ENCODE measurements at regions not wholly inside any gene's neighbourhood (a gene's known extent, or its start where the extent isn't known, plus 50 kb on each side); places are given as distances from the start of the nearest gene placed in this dataset.
"Not testable (repeated sequence)": the region's sequence is repeated elsewhere in the genome, so short reads cannot be mapped to it uniquely, and the experiment has no call there.

DNA sequence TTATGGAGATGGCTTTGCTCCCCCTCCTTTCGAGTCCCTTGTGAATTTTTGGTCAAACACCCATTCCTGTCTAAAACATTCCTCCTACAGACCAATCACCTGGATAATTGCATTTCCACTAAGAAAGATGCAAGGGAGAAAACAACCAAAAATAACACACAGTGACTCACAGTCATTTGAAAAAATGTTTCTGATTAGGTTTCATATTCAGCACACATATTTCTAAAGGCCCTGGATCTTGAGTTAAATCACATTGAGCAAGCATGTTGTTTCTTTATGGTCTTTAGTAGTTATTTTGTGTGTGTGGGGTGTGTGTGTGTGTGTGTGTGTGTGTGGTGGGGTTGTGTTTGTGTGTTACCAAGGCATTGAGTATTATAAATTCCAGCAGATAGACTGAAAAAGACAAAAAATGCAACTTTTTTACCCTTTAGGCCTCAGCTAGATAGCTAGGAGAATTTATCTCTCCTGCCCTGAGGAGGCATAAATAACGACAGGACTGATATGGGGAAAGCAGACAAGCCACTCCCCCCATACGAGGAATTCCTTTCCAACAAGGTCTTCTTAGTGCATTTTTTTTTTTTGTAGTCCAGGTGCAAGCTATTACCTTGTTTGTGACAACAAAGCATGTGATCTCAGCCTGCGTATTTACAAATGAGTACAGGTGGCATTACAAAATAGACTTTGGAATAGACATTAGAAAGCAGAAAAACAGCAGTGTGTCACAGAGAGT is 265.4 kb upstream of the ADGRL3 start:
- DNase-seq: no peak

DNA sequence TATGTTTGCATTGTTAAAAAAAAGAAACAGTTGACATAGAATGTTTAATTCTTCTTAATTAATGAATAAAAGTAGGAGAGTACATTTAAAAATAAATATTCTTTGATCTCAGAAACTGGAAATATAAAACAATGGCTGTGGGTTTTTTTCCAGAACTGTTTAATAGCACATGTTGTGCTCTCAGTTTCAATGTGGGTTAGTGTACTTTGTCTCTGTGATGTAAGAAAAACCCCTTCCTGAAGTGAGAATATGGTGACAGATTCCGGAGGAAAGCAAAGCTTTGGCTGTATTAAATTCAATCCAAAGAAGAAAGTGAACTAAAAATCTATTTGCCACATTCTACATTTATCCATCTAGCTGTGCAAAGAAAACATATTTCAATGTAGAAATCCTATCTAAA is 261.9 kb upstream of the ADGRL3 start:
- DNase-seq: no peak

DNA sequence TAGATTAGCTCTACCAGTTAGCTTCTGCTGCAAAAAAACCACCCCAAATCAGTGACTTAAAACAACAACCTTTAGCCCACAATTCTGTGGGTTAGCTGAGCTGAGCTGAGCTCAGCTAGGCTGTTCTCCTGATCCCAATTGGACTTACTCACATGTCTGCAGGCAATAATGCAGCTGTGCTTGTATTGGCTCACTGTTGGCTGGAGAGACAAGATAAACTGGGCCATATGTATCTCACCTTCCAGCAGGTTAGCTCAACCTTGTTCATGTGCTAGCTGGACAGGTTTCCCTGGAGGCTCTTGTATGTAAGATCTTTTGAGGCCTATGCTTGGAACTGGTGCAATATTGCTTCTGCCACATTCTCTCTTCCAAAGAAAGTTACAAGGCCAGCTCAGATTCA is 261.5 kb upstream of the ADGRL3 start:
- DNase-seq: no peak

DNA sequence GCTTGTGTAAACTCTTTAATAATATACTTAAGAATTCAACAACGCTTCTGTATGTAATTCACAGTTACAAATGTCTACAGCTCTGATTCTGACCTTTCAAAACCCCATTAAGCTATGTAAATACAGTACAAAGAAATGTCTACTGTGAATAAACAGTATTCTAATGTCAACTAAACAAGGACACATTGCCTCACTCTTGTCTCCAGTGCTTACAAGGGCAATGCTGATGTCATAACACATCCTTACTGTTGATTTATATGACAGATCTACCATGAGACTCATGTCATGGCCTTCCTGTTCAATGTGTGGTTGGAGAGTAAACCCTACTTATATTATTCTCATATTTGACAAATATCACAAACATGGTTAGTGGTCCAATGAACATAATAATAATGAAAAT is 256.1 kb upstream of the ADGRL3 start:
- DNase-seq: no peak

DNA sequence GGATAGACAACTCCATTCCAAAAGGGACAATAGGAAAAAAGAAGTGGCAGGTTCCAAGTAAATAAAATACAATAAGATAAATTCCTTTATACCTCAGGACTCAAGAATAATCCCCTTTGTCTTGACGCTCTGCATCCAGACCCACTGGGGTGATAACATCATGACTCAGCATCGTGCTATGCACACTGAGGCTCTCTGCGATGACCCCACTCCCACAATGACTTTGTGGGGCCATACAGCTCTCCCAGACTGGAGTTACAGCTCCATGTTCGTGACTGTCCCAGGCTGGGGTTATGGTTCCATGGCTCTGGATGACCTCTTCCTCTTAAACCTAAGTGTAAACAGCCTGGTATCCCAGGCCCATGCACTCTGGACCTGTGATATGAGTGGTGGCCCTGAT is 254.5 kb upstream of the ADGRL3 start:
- no peak for DNase-seq

DNA sequence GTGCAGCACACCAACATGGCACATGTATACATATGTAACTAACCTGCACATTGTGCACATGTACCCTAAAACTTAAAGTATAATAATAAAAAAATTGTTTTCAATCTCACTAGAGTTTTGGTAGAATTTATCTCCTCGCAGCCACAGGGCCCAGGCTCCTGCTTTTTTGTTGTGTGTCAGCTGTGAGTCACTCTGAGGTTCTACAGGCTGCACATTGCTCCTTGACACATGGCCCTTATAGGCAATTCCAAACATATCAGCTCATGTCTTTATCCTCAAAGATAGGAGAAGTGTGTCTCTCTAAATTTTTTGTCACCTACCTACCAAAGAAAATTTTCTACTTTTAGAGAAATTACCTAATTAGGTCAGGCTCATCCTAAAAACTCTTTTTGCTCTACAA is 252.1 kb upstream of the ADGRL3 start:
- no peak for DNase-seq

DNA sequence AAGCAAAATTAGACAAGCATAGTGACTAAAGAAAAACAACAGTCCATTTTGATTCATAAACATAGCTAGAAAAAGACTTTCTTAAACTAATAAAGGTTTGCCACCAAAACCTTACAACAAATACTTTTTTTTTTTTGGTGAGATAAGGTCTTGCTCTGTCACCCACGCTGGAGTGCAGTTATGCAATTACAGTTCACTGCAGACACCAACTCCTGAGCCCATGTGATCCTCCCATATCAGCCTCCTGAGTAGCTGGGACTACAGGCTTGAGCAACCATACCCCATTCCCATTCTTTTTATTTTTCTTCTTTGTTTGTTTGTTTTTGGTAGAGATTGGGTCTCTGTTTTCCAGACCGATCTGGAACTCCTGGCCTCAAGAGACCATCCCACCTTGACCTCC is 247.2 kb upstream of the ADGRL3 start:
- no peak for DNase-seq

DNA sequence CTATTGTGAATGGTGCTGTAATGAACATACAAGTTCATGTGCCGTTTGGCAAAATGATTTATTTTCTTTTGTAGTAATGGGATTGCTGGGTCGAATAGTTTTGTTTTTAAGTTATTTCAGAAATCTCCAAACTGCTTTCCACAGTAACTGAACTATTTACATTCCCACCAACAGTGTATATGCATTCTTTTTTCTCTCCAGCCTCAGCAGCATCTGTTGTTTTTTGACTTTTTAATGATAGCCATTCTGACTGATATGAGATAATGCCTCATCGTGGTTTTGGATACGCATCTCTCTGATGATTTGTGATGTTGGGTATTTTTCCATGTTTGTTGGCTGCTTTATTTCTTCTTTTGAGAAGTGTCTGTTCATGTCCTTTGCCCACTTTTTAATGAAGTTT is 246.3 kb upstream of the ADGRL3 start:
- no peak for DNase-seq

DNA sequence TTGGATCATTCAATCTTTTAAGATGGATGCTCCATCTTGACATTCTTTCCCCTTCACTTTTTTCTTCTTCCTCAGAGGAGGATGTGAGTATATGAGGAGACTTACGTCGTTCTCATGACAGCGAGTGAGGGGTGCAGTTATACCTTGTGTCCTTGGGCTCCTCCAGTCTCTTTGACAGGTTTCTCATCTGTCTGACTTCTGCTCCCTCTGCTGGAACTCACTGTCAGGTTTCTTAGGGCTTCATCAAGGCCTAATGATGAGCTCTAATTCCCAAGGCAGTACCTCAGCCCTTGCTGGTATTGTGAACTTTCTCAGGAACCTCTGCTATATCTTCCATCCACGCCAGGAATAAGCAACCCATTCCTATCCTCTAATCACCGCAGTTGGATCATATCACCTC is 237.8 kb upstream of the ADGRL3 start:
- DNase-seq: no peak

DNA sequence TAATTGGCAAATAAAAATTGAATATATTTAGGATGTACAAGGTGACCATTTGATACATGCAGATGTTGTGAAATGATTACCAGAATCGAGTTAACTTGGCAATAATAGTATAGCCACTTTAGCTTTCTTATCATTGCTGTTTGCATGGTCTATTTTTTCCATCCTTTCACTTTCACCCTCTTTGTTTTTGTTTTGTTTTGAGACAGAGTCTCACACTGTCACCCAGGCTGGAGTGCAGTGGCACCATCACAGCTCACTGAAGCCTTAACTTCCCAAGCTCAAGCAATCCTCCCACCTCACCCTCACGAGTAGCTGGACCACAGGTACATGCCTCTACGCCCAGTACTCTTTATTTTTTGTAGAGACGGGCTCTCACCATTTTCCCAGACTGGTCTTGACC is 218.6 kb upstream of the ADGRL3 start:
- DNase-seq: no peak

DNA sequence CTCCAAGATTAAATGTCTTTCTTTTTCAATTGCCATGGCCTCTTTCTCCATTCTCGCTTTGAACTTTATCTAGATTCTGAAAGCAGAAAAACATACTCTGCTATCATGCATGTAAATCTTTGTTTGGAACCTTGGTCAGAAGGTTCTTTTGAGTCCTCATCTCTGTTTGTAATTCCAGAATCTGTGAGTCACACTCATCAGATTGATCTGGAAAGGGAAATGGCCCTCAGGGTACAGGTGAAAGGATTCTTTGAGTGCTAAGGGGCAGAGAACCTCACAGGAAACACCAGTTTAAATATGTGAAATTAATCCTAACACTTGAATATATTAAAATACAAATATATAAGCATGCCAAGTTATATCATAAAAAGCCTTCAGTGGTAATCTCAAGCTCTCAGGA is 211.0 kb upstream of the ADGRL3 start:
- DNase-seq: no peak

DNA sequence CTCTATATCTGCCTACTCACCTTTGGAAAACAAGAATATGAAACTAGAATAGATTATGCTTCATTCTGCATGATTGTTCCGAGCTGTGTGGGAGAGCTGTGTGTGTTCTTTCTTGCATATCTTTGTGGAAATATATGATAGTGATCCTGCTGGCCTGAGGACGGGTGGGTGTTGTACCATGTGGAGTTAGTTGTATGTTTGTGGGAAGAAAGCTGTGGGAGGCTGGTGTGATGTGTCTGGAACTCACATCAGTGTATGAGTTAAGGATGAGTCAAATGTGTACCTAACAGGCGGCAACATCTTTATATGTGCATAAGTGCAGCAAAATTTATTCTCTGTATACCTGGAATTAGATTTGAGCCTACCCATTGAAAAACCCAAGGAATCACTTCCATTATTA is 208.1 kb upstream of the ADGRL3 start:
- DNase-seq: no peak

DNA sequence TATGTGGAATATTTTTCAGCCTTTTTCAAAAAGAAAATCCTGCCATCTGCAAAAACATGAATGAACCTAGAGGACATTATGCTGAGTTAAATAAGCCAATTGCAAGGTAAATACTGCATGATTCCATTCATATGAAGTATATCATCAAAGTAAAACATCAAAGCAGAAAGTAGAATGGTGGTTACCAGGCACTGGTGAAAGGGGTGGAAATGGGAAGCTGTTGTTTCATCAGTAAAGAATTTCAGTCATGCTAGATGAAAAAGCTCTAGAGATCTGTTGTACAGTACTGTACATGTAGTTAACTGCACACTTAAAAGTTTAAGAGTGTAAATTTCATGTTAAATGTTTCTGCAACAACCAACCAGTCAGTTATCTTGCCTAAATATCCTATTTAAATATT is 196.8 kb upstream of the ADGRL3 start:
- DNase-seq: no peak

DNA sequence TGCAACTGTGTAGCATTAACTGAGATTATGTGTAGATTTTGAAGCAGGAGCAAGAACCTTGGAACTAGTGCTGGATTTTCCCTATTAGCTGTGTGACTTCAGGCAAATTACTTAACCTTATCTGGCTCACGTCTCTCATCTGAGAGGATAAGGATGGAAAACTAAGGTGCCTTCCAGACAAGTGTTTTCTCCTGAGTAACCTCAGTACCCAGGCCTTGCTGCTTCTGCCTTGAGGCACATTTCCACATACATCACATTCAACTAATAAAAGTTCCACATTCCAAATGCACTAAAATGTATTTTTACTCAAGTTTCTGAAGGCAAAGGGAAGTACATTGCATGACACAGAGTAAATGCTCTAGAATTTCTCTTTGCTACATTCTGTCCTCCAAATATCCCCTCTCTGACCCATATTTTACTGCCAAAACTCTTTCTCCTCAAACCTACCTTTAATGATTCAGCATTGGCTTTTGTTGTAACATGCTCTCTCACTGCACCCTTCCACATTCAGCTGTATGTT is 195.4 kb upstream of the ADGRL3 start:
- DNase-seq: no peak

DNA sequence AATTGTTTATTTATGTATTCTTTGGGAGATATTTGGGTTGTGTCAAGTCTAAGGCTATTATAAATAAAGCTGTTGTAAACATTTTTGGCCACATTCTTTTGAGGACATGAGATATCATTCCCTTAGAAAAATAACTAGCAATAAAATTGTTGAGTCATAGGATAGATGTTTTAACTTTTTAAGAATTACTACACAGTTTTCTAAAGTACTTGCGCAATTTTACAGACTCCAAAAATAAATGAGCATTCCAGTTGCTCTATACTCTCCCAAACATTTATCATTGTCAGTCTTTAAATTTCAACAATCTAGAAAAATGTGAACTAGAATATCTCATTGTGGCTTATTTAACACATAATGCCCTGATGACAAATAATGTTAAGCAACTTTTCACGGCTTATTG is 189.1 kb upstream of the ADGRL3 start:
- no peak for DNase-seq

DNA sequence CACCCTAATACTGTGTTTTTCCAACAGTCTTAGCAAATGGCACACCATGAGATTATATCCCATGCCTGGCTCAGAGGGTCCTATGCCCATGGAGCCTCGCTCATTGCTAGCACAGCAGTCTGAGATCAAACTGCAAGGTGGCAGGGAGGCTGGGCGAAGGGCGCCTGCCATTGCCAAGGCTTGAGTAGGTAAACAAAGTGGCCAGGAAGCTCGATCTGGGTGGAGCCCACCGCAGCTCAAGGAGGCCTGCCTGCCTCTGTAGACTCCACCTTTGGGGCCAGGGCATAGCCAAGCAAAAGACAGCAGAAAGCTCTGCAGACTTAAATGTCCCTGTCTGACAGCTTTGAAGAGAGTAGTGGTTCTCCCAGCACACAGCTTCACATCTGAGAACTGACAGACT is 188.2 kb upstream of the ADGRL3 start:
- not testable (repeated sequence) for DNase-seq

DNA sequence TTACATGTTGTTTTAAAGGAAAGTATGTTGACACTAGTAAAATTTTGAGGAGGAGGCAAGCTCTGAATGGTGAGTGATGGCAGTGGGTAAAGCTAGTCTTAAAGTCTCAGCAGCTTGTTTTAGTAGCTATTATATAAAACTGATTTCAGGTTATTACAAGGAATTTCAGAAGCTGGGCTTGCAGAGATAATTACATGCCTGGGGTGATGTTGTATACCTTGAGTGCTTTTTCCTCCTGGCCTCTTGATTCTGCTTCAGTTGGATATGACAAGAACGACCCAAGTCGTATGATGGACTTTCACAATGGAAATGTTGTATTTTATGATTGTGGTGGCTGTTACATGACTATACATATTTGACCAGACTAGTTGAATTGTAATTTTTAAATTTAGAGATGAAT is 175.5 kb upstream of the ADGRL3 start:
- no peak for DNase-seq

DNA sequence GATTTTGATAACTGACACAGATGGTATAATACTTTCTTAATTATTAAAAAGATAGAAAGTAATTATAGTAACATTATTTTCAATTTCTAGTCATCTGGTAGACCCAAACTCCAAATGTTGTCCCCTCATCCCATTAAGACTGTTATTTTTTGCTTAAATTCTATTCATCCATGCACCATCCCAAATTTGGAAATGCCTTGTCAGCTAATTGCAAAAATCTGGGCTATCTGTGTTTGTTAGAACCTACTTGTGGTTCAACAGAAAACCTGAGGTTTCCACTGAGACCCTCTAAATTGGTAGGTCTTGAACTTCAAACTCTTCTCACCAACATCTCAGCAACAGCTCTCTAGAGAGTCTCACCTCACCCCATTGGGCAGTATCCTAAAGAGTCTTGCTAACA is 172.2 kb upstream of the ADGRL3 start:
- no peak for DNase-seq

DNA sequence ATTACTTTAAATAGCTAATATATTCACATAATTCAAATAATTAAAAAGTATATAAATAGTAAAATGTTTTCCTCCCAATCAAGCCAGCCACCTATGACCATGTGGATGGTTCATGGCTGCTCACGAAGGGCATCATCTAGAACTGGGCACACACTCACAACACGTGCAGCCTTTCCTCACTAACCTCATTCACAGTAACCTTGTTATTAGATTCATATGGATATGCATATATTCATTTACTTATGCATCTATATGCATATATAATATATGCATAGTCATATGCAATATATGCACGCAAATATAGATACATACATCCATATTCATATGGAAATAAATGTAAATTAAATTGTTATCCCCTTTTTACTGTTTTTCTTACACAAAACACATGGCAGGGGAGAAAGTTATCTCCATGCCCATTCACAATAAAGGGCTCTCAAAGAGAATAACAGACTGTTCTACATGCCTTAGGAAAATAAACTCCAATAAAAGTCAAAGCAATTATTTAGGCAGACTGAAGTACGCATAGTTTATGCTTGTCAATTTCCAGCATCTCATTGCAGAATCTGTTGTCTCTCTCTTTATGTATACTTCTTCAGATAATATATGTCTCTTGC is 163.9 kb upstream of the ADGRL3 start:
- DNase-seq: no peak

DNA sequence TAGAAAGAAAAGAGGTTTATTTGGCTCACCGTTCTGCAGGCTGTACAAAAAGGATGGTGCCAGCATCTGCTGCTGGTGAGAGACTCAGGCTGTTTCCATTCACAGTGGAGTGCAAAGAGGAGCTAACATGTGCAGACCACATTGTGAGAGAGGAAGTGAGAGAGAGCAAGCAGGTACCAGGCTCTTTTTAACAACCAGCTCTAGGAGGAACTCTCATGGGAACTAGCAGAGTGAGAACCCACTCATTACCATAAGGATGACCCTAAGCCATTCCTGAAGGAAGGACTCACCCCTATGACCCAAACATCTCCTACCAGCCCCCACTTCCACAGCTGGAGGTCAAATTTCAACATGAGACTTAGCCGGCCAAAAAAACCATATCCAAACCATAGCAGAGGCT is 158.6 kb upstream of the ADGRL3 start:
- no peak for DNase-seq

DNA sequence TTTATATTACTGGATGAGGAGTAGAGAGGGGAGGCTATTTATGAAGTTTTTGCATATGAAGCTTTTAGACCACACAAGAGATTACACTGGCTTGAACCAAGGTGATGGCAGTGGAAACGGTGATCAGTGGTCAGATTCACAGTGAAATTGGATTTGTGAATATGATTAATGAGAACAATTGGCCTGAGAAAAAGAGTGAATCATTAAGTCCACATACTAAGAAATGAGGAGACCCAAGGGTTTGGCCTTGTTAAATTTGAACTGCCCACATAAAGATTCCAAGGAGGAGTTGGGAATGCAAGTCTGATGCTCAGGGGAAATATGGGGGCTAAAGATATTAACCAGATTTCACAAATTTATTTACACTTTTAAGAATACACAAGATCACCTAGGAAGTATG is 155.3 kb upstream of the ADGRL3 start:
- no peak for DNase-seq

DNA sequence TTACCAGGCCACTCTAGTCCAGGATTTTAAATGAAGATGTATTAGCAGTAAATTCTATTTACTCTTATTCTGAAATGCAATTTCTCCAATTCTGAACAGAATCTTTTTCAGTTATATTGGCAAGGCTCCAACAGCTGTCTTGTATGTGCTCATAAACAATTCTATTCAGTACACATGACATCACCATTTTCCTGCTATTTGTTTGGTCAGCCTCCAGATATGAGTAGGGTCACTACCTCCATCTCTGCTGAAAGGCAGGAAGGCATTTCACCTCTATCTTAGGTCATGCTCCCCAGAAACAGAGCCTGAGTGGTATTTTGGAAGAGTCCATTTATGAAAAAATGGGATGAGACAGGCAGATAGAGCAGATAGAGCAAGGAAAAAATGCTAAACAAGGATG is 151.1 kb upstream of the ADGRL3 start:
- DNase-seq: no peak

DNA sequence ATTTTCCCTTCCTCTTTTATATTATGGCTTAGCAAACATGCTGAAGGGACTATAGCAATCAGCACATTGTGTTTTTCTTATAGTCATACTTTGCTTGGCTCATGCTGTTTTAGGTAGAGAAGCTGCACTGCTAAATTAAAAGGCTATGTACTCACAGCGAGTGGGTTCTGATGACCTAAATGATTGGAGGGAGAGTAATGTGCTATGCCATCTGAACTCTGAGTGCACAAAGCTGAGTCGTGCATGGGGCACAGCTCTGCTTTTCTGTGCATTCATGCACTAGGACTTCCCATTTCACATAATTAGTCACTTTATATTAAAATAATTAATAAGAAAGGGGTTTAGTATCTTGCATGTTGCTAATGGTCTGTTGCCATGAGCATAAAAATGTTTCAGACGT is 132.7 kb upstream of the ADGRL3 start:
- no peak for DNase-seq

DNA sequence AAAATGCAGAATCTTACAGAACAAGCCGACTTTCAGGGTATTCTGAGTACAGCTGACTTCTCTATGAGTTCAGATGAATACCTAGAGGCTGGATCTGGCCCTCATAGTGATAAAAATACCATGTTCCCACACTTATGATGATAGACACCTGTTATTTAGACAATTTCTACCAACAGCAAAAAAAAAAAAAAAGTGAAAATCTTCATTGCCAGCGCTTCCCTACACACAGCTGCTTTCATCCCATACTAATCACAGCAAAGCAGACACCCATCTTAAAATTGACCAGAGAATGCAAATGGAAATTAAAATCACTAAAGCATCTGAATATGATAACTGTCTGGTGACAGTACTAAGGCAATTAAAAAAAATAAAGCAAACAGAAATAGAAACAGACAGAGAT is 132.1 kb upstream of the ADGRL3 start:
- DNase-seq: no peak

DNA sequence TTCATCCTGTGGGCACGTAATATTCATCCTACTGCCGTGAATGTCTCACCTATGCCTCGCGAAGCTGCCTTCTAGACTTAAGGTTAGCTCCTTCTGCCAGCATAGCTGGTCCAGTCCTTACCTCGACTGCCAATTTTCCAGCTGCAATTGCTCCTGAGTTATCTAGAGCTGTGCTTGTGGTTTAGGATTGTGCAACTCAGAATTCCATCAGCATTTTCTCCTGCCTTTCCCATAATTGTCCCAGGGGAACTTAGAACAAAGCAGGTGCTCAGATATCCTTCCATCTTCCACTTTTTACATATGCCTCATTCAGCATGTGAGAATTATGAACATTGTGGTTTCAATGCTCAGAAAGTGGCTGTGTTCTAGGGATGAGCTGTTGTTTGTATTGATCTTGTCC is 131.4 kb upstream of the ADGRL3 start:
- DNase-seq: no peak

Measured in midbrain (tissue), 1 donor.